ENCODE measurements at regions not wholly inside any gene's neighbourhood (a gene's known extent, or its start where the extent isn't known, plus 50 kb on each side); places are given as distances from the start of the nearest gene placed in this dataset.

GRCh38 chr20:21920211-21920610 lies 214.7 kb downstream of the PAX1 start:
- DNase-seq (ENCODE audit: low read depth, low spot score) (no peak), FAIRE-seq (no peak)
- Histone ChIP-seq H3K9me3 (ENCODE audit: control insufficient read depth, low read depth, low read length) (peaks cover 2% of the 10 kb centered on the region), H3K79me2 (ENCODE audit: control insufficient read depth, insufficient read depth, low read length) (no peaks in the 10 kb centered on the region), H3K4me2 (ENCODE audit: control insufficient read depth, extremely low read depth, insufficient read depth, low read depth, low read length) (no peak overlapping the region), H3K9me1 (ENCODE audit: control insufficient read depth, extremely low read depth, insufficient read depth, low read length) (no peaks in the 10 kb centered on the region), H3K27me3 (ENCODE audit: control insufficient read depth, extremely low read depth, insufficient read depth, low read length) (no peaks in the 10 kb centered on the region), H3K4me3 (ENCODE audit: control insufficient read depth in 2 of 3, extremely low read depth in 1 of 3, insufficient read depth in 2 of 3, low read depth in 1 of 3, low read length in 3 of 3) (no peak overlapping the region), H3K9ac (ENCODE audit: control insufficient read depth, extremely low read depth, insufficient read depth, low read length) (no peak overlapping the region), H3K36me3 (ENCODE audit: control insufficient read depth in 2 of 2, extremely low read depth in 1 of 2, insufficient read depth in 2 of 2, low read length in 2 of 2) (no peaks in the 10 kb centered on the region), H3K4me1 (ENCODE audit: control insufficient read depth, extremely low read depth, insufficient read depth, low read length) (no peaks in the 10 kb centered on the region), H4K20me1 (ENCODE audit: control insufficient read depth, extremely low read depth, insufficient read depth, low read length) (no peaks in the 10 kb centered on the region), H3K27ac (ENCODE audit: control insufficient read depth, insufficient read depth, low read length) (no peak overlapping the region), H2AFZ (ENCODE audit: control insufficient read depth, low read length) (no peak overlapping the region)
- dilution Hi-C loops (cut with MboI; ENCODE audit: extremely low pct_ligation_motif_present, low sequenced_read_pairs) = no loop called here
- no peak for TF ChIP-seq EZH2 (IDR thresholded peaks at IDR 0.05; ENCODE audit: low read length)
- no peak for TF ChIP-seq CTCF (optimal IDR thresholded peaks at IDR 0.05 in 1 of 3, IDR thresholded peaks at IDR 0.05 in 1 of 3, conservative IDR thresholded peaks at IDR 0.05 in 1 of 3; ENCODE audit: extremely low read depth in 1 of 3, insufficient read depth in 2 of 3, low read length in 3 of 3)

GRCh38 chr20:21918398-21918797 lies 212.9 kb downstream of the PAX1 start:
- TF ChIP-seq EZH2 (IDR thresholded peaks at IDR 0.05; ENCODE audit: low read length) = no peak
- dilution Hi-C loops (cut with MboI; ENCODE audit: extremely low pct_ligation_motif_present, low sequenced_read_pairs) = no loop called here
- H3K4me1 ChIP-seq (ENCODE audit: control insufficient read depth, extremely low read depth, insufficient read depth, low read length) = no peaks in the 10 kb centered on the region
- no peak overlapping the region for H3K9ac ChIP-seq (ENCODE audit: control insufficient read depth, extremely low read depth, insufficient read depth, low read length)
- H3K9me1 ChIP-seq (ENCODE audit: control insufficient read depth, extremely low read depth, insufficient read depth, low read length) = no peaks in the 10 kb centered on the region
- no peak overlapping the region for H3K4me3 ChIP-seq (ENCODE audit: control insufficient read depth in 2 of 3, extremely low read depth in 1 of 3, insufficient read depth in 2 of 3, low read depth in 1 of 3, low read length in 3 of 3)
- no peaks in the 10 kb centered on the region for H4K20me1 ChIP-seq (ENCODE audit: control insufficient read depth, extremely low read depth, insufficient read depth, low read length)
- FAIRE-seq (no peak), DNase-seq (ENCODE audit: low read depth, low spot score) (no peak)
- no peak overlapping the region for H3K4me2 ChIP-seq (ENCODE audit: control insufficient read depth, extremely low read depth, insufficient read depth, low read depth, low read length)
- H3K79me2 ChIP-seq (ENCODE audit: control insufficient read depth, insufficient read depth, low read length) = no peaks in the 10 kb centered on the region
- no peak overlapping the region for H3K27ac ChIP-seq (ENCODE audit: control insufficient read depth, insufficient read depth, low read length)
- no peak overlapping the region for H2AFZ ChIP-seq (ENCODE audit: control insufficient read depth, low read length)
- H3K27me3 ChIP-seq (ENCODE audit: control insufficient read depth, extremely low read depth, insufficient read depth, low read length) = no peaks in the 10 kb centered on the region
- no peaks in the 10 kb centered on the region for H3K36me3 ChIP-seq (ENCODE audit: control insufficient read depth in 2 of 2, extremely low read depth in 1 of 2, insufficient read depth in 2 of 2, low read length in 2 of 2)
- H3K9me3 ChIP-seq (ENCODE audit: control insufficient read depth, low read depth, low read length) = peaks cover 2% of the 10 kb centered on the region

GRCh38 chr20:21902391-21902790 lies 196.9 kb downstream of the PAX1 start:
- Histone ChIP-seq H3K9me1 (ENCODE audit: control insufficient read depth, extremely low read depth, insufficient read depth, low read length) (no peaks in the 10 kb centered on the region), H4K20me1 (ENCODE audit: control insufficient read depth, extremely low read depth, insufficient read depth, low read length) (no peaks in the 10 kb centered on the region), H3K36me3 (ENCODE audit: control insufficient read depth in 2 of 2, extremely low read depth in 1 of 2, insufficient read depth in 2 of 2, low read length in 2 of 2) (no peaks in the 10 kb centered on the region), H3K9me3 (ENCODE audit: control insufficient read depth, low read depth, low read length) (no peaks in the 10 kb centered on the region), H3K27ac (ENCODE audit: control insufficient read depth, insufficient read depth, low read length) (no peak overlapping the region), H3K4me2 (ENCODE audit: control insufficient read depth, extremely low read depth, insufficient read depth, low read depth, low read length) (no peak overlapping the region), H2AFZ (ENCODE audit: control insufficient read depth, low read length) (no peak overlapping the region), H3K4me1 (ENCODE audit: control insufficient read depth, extremely low read depth, insufficient read depth, low read length) (no peaks in the 10 kb centered on the region), H3K79me2 (ENCODE audit: control insufficient read depth, insufficient read depth, low read length) (no peaks in the 10 kb centered on the region), H3K9ac (ENCODE audit: control insufficient read depth, extremely low read depth, insufficient read depth, low read length) (no peak overlapping the region), H3K27me3 (ENCODE audit: control insufficient read depth, extremely low read depth, insufficient read depth, low read length) (no peaks in the 10 kb centered on the region), H3K4me3 (ENCODE audit: control insufficient read depth in 2 of 3, extremely low read depth in 1 of 3, insufficient read depth in 2 of 3, low read depth in 1 of 3, low read length in 3 of 3) (no peak overlapping the region)
- TF ChIP-seq EZH2 (IDR thresholded peaks at IDR 0.05; ENCODE audit: low read length) = no peak
- no peak for TF ChIP-seq CTCF (optimal IDR thresholded peaks at IDR 0.05 in 1 of 3, IDR thresholded peaks at IDR 0.05 in 1 of 3, conservative IDR thresholded peaks at IDR 0.05 in 1 of 3; ENCODE audit: extremely low read depth in 1 of 3, insufficient read depth in 2 of 3, low read length in 3 of 3)
- no peak for FAIRE-seq
- no peak for DNase-seq (ENCODE audit: low read depth, low spot score)
- dilution Hi-C loops (cut with MboI; ENCODE audit: extremely low pct_ligation_motif_present, low sequenced_read_pairs) = no loop called here
